SK-N-SH (cell line): ENCODE measurements at regions not wholly inside any gene's neighbourhood (a gene's known extent, or its start where the extent isn't known, plus 50 kb on each side); places are given as distances from the start of the nearest gene placed in this dataset.

ENCODE experiments used
- CTCF ChIA-PET: fragments of 300-600, 350-600 bp; formaldehyde crosslinking; extraction: SDS; loops from one replicate; lab custom pipeline; 2021; lab: Yijun Ruan, JAX
- POLR2A ChIA-PET: fragments of 350-600 bp; sonication (Branson Sonifier 250); formaldehyde crosslinking; extraction: SDS; loops from one replicate; lab custom pipeline; 2020; ENCODE audit warnings: antibody characterized with exemption, inconsistent platforms; lab: Yijun Ruan, JAX
- DNase-seq: peaks from one replicate; pipeline ENCODE4 v3.0.0; 2012
- H2AFZ ChIP-seq: fragments of 200-600 bp; sonication (generic); 2 replicates; pipeline ENCODE4 v1.8.1; 2016; ENCODE audit warnings: antibody characterized with exemption, mild to moderate bottlenecking, low read depth
- H3F3A ChIP-seq: fragments of 200-600 bp; sonication (generic); replicated peaks from 2 replicates; pipeline ENCODE3; 2016; ENCODE audit warnings: antibody characterized with exemption, mild to moderate bottlenecking; ENCODE audit not compliant: insufficient read depth
- H3K27ac ChIP-seq, 2 experiments: fragments of 200-500 bp in 1 of 2; fragments of 200-600 bp in 1 of 2; sonication (Bioruptor generic) in 1 of 2; sonication (generic), shearing (Covaris generic) in 1 of 2; 2 replicates each; pipeline versions ENCODE4 v1.5.1 to v1.6.1; 2014 to 2016; ENCODE audit warnings: low read depth in 2 of 2, inconsistent platforms in 1 of 2, low read length in 1 of 2, mild to moderate bottlenecking in 1 of 2, mixed read lengths in 1 of 2
- H3K27me3 ChIP-seq: fragments of 200-600 bp; sonication (generic), shearing (Covaris generic); 2 replicates; pipeline ENCODE4 v1.6.1; 2016; ENCODE audit warnings: mixed run types; ENCODE audit not compliant: insufficient read depth
- H3K36me3 ChIP-seq, 2 experiments: fragments of 200-500 bp in 1 of 2; fragments of 200-600 bp in 1 of 2; sonication (Bioruptor generic) in 1 of 2; sonication (generic) in 1 of 2; replicated peaks in 1 of 2; 2 replicates each; pipeline versions ENCODE3 to v1.5.1; 2014 to 2016; ENCODE audit warnings: low read length in 1 of 2, mild to moderate bottlenecking in 1 of 2; ENCODE audit not compliant: insufficient read depth in 2 of 2, control insufficient read depth in 1 of 2
- H3K4me1 ChIP-seq, 2 experiments: fragments of 200-500 bp in 1 of 2; fragments of 200-600 bp in 1 of 2; sonication (Bioruptor generic) in 1 of 2; sonication (generic), shearing (Covaris generic) in 1 of 2; 2 replicates each; pipeline versions ENCODE4 v1.5.1 to v1.6.1; 2014 to 2016; ENCODE audit warnings: low read depth in 1 of 2, low read length in 1 of 2, mixed run types in 1 of 2; ENCODE audit not compliant: insufficient read depth in 2 of 2, control insufficient read depth in 1 of 2
- H3K4me2 ChIP-seq: fragments of 200-600 bp; sonication (generic), shearing (Covaris generic); 2 replicates; pipeline ENCODE4 v1.6.1; 2017; ENCODE audit warnings: mixed run types
- H3K4me3 ChIP-seq, 2 experiments: fragments of 200-500 bp in 1 of 2; fragments of 200-600 bp in 1 of 2; sonication (Bioruptor generic) in 1 of 2; sonication (generic), shearing (Covaris generic) in 1 of 2; 2 replicates each; pipeline versions ENCODE4 v1.5.1 to v1.8.1; 2014 to 2016; ENCODE audit warnings: low read depth in 2 of 2, inconsistent platforms in 1 of 2, low read length in 1 of 2, mild to moderate bottlenecking in 1 of 2, mixed read lengths in 1 of 2, moderate library complexity in 1 of 2
- H3K79me2 ChIP-seq: fragments of 200-600 bp; sonication (generic); 2 replicates; pipeline ENCODE4 v1.8.1; 2017; ENCODE audit warnings: mild to moderate bottlenecking; ENCODE audit not compliant: insufficient read depth
- H3K9ac ChIP-seq: fragments of 200-600 bp; sonication (generic); 2 replicates; pipeline ENCODE4 v1.6.1; 2017; ENCODE audit warnings: mixed run types
- H3K9me2 ChIP-seq: fragments of 200-600 bp; sonication (generic); 2 replicates; pipeline ENCODE4 v1.6.1; 2017; ENCODE audit warnings: mixed run types
- H3K9me3 ChIP-seq: fragments of 200-600 bp; sonication (generic); 2 replicates; pipeline ENCODE4 v1.6.1; 2017; ENCODE audit warnings: mixed run types, mild to moderate bottlenecking, moderate library complexity
- H4K20me1 ChIP-seq: fragments of 200-600 bp; sonication (generic); 2 replicates; pipeline ENCODE4 v1.6.1; 2017; ENCODE audit warnings: mild to moderate bottlenecking, mixed run types; ENCODE audit not compliant: insufficient read depth
- EZH2phosphoT487 ChIP-seq: fragments of 200-600 bp; sonication (generic); IDR thresholded peaks from 2 replicates; pipeline ENCODE4 v1.6.1; 2017; ENCODE audit warnings: low read depth, mixed run types, mild to moderate bottlenecking, antibody characterized with exemption, moderate library complexity, borderline replicate concordance
- FOXJ3 ChIP-seq: sonication (generic); formaldehyde crosslinking; IDR thresholded peaks from 2 replicates; pipeline ENCODE4 v1.5.1; 2020; ENCODE audit warnings: mild to moderate bottlenecking, missing genetic modification reagents
- GABPA ChIP-seq: IDR thresholded peaks from 2 replicates; pipeline ENCODE4 v1.4.0; 2012; ENCODE audit warnings: low read depth, mild to moderate bottlenecking
- MEF2A ChIP-seq: IDR thresholded peaks from 2 replicates; pipeline ENCODE4 v1.4.0; 2012; ENCODE audit warnings: low read depth, borderline replicate concordance
- MXI1 ChIP-seq: IDR thresholded peaks from 2 replicates; pipeline ENCODE4 v1.6.1; 2012; ENCODE audit warnings: mild to moderate bottlenecking, low read depth, low read length, improper control_type of control experiment
- POLR2AphosphoS5 ChIP-seq: IDR thresholded peaks from 2 replicates; pipeline ENCODE4 v1.6.1; 2012; ENCODE audit warnings: low read depth, low read length
- RAD21 ChIP-seq: IDR thresholded peaks from 2 replicates; pipeline ENCODE4 v1.6.1; 2012; ENCODE audit warnings: mild to moderate bottlenecking, low read length
- RFX5 ChIP-seq: IDR thresholded peaks from 2 replicates; pipeline ENCODE4 v1.6.1; 2012; ENCODE audit warnings: mild to moderate bottlenecking, improper control_type of control experiment, low read length
- RXRA ChIP-seq: IDR thresholded peaks from 2 replicates; pipeline ENCODE4 v1.4.0; 2012; ENCODE audit warnings: low read depth, mild to moderate bottlenecking, borderline replicate concordance
- SIN3A ChIP-seq: IDR thresholded peaks from 2 replicates; pipeline ENCODE4 v1.6.1; 2012; ENCODE audit warnings: low read depth, mild to moderate bottlenecking, low read length, moderate library complexity, borderline replicate concordance
- SMC3 ChIP-seq: IDR thresholded peaks from 2 replicates; pipeline ENCODE4 v1.6.1; 2012; ENCODE audit warnings: low read depth, low read length, improper control_type of control experiment
- TCF12 ChIP-seq: IDR thresholded peaks from 2 replicates; pipeline ENCODE4 v1.4.0; 2012
- WGBS: methylation state at CpG from one replicate; pipeline ENCODE4 v1.1.6; 2017; ENCODE audit warnings: low lambda C conversion rate; 5-methylcytosine and 5-hydroxymethylcytosine counted together
- TF ChIP-seq, protein P1 (sequence below): IDR thresholded peaks from 2 replicates; pipeline ENCODE4 v1.4.0; 2012; ENCODE audit warnings: low read depth, borderline replicate concordance
- TF ChIP-seq, protein P2 (sequence below): fragments of 150-350 bp; IDR thresholded peaks from 2 replicates; pipeline ENCODE4 v1.6.1; 2017; ENCODE audit warnings: antibody characterized with exemption, low read length, low read depth, borderline replicate concordance
- TF ChIP-seq, protein P3 (sequence below): IDR thresholded peaks from 2 replicates; pipeline ENCODE4 v1.4.0; 2012; ENCODE audit warnings: low read depth, borderline replicate concordance
- TF ChIP-seq, protein P4 (sequence below): IDR thresholded peaks from 2 replicates; pipeline ENCODE4; 2012

DNA sequence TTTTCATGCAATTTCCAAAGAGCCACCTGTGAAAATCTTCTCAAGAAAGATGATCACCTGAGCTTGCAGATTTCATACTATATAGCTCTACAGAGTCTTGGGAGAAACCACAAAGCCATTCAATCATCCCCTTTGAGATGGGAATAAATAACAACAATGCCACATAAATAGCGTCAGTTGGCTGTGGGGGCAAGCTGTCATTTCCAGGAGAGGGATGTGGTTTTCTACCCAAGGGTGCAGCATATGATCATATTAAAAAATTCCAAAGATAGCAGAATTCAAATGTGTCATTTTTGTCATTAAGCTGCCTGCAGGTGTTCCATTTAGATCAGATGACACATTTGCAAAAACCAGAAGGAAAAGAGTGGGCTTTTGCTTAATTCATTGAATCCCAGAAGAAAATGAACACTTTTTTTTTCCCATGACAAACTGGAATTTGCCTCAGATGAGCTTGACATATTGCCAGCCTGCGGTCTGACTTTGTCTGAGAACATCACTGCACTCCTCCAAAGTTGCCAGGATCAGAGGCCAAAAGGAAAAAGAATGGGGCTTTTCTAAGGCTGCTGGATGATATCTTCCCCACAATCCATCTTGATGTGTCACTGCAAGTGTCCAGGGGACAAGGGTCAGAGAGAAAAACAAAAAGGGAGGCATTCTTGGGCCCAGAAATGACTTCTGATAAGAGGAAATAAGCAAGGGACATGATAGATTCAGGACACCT is 314.1 kb upstream of the USP25 start:
- DNase-seq, result no peak
- CTCF ChIA-PET, result interaction anchor here (0.6 kb wide), 1 partner anchor 1156 kb away, joined by 3 read pairs; no protein-coding TSS in a partner anchor
- TF ChIP-seq, protein P1, sequence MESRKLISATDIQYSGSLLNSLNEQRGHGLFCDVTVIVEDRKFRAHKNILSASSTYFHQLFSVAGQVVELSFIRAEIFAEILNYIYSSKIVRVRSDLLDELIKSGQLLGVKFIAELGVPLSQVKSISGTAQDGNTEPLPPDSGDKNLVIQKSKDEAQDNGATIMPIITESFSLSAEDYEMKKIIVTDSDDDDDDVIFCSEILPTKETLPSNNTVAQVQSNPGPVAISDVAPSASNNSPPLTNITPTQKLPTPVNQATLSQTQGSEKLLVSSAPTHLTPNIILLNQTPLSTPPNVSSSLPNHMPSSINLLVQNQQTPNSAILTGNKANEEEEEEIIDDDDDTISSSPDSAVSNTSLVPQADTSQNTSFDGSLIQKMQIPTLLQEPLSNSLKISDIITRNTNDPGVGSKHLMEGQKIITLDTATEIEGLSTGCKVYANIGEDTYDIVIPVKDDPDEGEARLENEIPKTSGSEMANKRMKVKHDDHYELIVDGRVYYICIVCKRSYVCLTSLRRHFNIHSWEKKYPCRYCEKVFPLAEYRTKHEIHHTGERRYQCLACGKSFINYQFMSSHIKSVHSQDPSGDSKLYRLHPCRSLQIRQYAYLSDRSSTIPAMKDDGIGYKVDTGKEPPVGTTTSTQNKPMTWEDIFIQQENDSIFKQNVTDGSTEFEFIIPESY, result no peak
- TF ChIP-seq MEF2A (no peak), MXI1 (no peak), RAD21 (no peak), POLR2AphosphoS5 (no peak), RFX5 (no peak), SMC3 (no peak), RXRA (no peak), SIN3A (no peak), GABPA (no peak), FOXJ3 (no peak), EZH2phosphoT487 (no peak), TCF12 (no peak)
- TF ChIP-seq, protein P2, sequence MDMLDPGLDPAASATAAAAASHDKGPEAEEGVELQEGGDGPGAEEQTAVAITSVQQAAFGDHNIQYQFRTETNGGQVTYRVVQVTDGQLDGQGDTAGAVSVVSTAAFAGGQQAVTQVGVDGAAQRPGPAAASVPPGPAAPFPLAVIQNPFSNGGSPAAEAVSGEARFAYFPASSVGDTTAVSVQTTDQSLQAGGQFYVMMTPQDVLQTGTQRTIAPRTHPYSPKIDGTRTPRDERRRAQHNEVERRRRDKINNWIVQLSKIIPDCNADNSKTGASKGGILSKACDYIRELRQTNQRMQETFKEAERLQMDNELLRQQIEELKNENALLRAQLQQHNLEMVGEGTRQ, result no peak
- TF ChIP-seq, protein P3, sequence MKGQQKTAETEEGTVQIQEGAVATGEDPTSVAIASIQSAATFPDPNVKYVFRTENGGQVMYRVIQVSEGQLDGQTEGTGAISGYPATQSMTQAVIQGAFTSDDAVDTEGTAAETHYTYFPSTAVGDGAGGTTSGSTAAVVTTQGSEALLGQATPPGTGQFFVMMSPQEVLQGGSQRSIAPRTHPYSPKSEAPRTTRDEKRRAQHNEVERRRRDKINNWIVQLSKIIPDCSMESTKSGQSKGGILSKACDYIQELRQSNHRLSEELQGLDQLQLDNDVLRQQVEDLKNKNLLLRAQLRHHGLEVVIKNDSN, result no peak
- TF ChIP-seq, protein P4, sequence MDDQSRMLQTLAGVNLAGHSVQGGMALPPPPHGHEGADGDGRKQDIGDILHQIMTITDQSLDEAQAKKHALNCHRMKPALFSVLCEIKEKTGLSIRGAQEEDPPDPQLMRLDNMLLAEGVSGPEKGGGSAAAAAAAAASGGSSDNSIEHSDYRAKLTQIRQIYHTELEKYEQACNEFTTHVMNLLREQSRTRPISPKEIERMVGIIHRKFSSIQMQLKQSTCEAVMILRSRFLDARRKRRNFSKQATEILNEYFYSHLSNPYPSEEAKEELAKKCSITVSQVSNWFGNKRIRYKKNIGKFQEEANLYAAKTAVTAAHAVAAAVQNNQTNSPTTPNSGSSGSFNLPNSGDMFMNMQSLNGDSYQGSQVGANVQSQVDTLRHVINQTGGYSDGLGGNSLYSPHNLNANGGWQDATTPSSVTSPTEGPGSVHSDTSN, result no peak

More for the DNA sequence above, 314.1 kb upstream of the USP25 start:
- no peak overlapping the region for H3K4me2 ChIP-seq
- H3K27me3 ChIP-seq, result no peaks in the 10 kb centered on the region
- no peaks in the 10 kb centered on the region for H3K9me2 ChIP-seq
- H3K9ac ChIP-seq, result no peak overlapping the region
- H4K20me1 ChIP-seq, result no peaks in the 10 kb centered on the region
- POLR2A ChIA-PET, result no interaction called here
- H3K9me3 ChIP-seq, result no peaks in the 10 kb centered on the region
- H3F3A ChIP-seq, result no peaks in the 10 kb centered on the region
- no peaks in the 10 kb centered on the region for H3K4me1 ChIP-seq
- H3K79me2 ChIP-seq, result no peaks in the 10 kb centered on the region
- 15% methylated on average over 2 of the region's 2 CpGs for WGBS
- no peak overlapping the region for H3K27ac ChIP-seq
- no peak overlapping the region for H2AFZ ChIP-seq
- no peak overlapping the region for H3K4me3 ChIP-seq
- H3K36me3 ChIP-seq, result no peaks in the 10 kb centered on the region
